HCT116 (cell line): ENCODE measurements at regions not wholly inside any gene's neighbourhood (a gene's known extent, or its start where the extent isn't known, plus 50 kb on each side); places are given as distances from the start of the nearest gene placed in this dataset.

Experiments
- ATAC-seq: fragments of 200-7000 bp; cut with Tn5 transposase; 2 replicates; pipeline ENCODE4 v1.9.1; 2020; ENCODE audit warnings: mild to moderate bottlenecking, moderate library complexity
- BruUV-seq: library from RNA; stranded (reverse); fragments of 400-500 nt; replicated peaks from 2 replicates; lab custom pipeline; 2021; lab: Mats Ljungman, UMichigan
- CTCF ChIA-PET: fragments of 300-600 bp; sonication (Branson Sonifier 250); formaldehyde crosslinking; loops from one replicate; lab custom pipeline; 2021; ENCODE audit warnings: antibody characterized with exemption; lab: Charles Lee
- POLR2A ChIA-PET: fragments of 300-600, 350-600 bp; sonication (Branson Sonifier 250); formaldehyde crosslinking; loops from one replicate; lab custom pipeline; 2021; ENCODE audit warnings: antibody characterized with exemption; lab: Charles Lee
- RAD21 ChIA-PET, 2 experiments: fragments of 300-600 bp; sonication (Branson Sonifier 250); formaldehyde crosslinking; loops; one replicate each; lab custom pipeline; 2023; ENCODE audit warnings: low total read pairs in 2 of 2; ENCODE audit not compliant: uncharacterized antibody in 2 of 2, unreplicated experiment in 2 of 2, low non-redundant PET in 1 of 2; lab: Charles Lee
- DNase-seq: peaks from one replicate; pipeline ENCODE4 v3.0.0-alpha.2; 2010; ENCODE audit warnings: low read depth, low spot score
- H2AFZ ChIP-seq: fragments of 200-600 bp; shearing (Covaris generic), sonication (generic); 2 replicates; pipeline ENCODE4 v1.6.1; 2017; ENCODE audit warnings: low read depth, mixed run types, mixed read lengths, antibody characterized with exemption, low read length; ENCODE audit not compliant: poor library complexity, severe bottlenecking
- H3K27ac ChIP-seq: 2 replicates; pipeline ENCODE4 v1.5.1; 2012; ENCODE audit warnings: low read depth, low read length
- H3K27me3 ChIP-seq: fragments of 200-600 bp; sonication (generic); 2 replicates; pipeline ENCODE4 v1.6.1; 2016; ENCODE audit warnings: mixed run types, low read length, mixed read lengths; ENCODE audit not compliant: insufficient read depth
- H3K36me3 ChIP-seq, 2 experiments: fragments of 200-500 bp in 1 of 2; fragments of 200-600 bp in 1 of 2; sonication (Bioruptor generic) in 1 of 2; sonication (generic) in 1 of 2; 2 replicates each; pipeline versions ENCODE4 v1.5.1 to v1.6.1; 2014 to 2016; ENCODE audit warnings: low read length in 2 of 2, inconsistent platforms in 1 of 2, mixed read lengths in 1 of 2, mixed run types in 1 of 2; ENCODE audit not compliant: insufficient read depth in 2 of 2, control insufficient read depth in 1 of 2
- H3K4me1 ChIP-seq, 2 experiments: fragments of 200-600 bp in 1 of 2; sonication (generic) in 1 of 2; 2 replicates each; pipeline versions ENCODE4 v1.5.1 to v1.6.1; 2012 to 2017; ENCODE audit warnings: low read length in 2 of 2, inconsistent platforms in 1 of 2, mild to moderate bottlenecking in 1 of 2, mixed read lengths in 1 of 2, mixed run types in 1 of 2, moderate library complexity in 1 of 2; ENCODE audit not compliant: insufficient read depth in 2 of 2, control insufficient read depth in 1 of 2
- H3K4me2 ChIP-seq: fragments of 200-600 bp; sonication (generic); 2 replicates; pipeline ENCODE4 v1.6.1; 2017; ENCODE audit warnings: mixed run types, low read length, mixed read lengths
- H3K4me3 ChIP-seq, 2 experiments: fragments of 200-600 bp in 1 of 2; sonication (generic) in 1 of 2; replicated peaks in 1 of 2; 2 replicates each; pipeline ENCODE4 v1.5.1; 2011 to 2016; ENCODE audit warnings: low read length in 2 of 2, control low read depth in 1 of 2, low read depth in 1 of 2, mild to moderate bottlenecking in 1 of 2, mixed read lengths in 1 of 2, mixed run types in 1 of 2
- H3K79me2 ChIP-seq: fragments of 200-600 bp; sonication (generic); 2 replicates; pipeline ENCODE4 v1.6.1; 2017; ENCODE audit warnings: mild to moderate bottlenecking, mixed run types, low read length, moderate library complexity, mixed read lengths; ENCODE audit not compliant: insufficient read depth
- H3K9ac ChIP-seq: fragments of 200-600 bp; sonication (generic); 2 replicates; pipeline ENCODE4 v1.6.1; 2016; ENCODE audit warnings: low read length, mixed read lengths
- H3K9me2 ChIP-seq: fragments of 200-600 bp; sonication (generic), shearing (Covaris generic); 2 replicates; pipeline ENCODE4 v1.6.1; 2017; ENCODE audit warnings: mixed run types, mild to moderate bottlenecking, moderate library complexity; ENCODE audit not compliant: insufficient read depth
- H3K9me3 ChIP-seq, 2 experiments: fragments of 200-500 bp in 1 of 2; fragments of 200-600 bp in 1 of 2; sonication (Bioruptor generic) in 1 of 2; sonication (generic) in 1 of 2; 2 replicates each; pipeline ENCODE4 v1.6.1; 2014 to 2017; ENCODE audit warnings: low read length in 2 of 2, mixed read lengths in 2 of 2, inconsistent platforms in 1 of 2, low read depth in 1 of 2, mild to moderate bottlenecking in 1 of 2, mixed run types in 1 of 2, moderate library complexity in 1 of 2; ENCODE audit not compliant: control insufficient read depth in 1 of 2, insufficient read depth in 1 of 2
- H4K20me1 ChIP-seq: fragments of 200-600 bp; sonication (generic), shearing (Covaris generic); 2 replicates; pipeline ENCODE4 v1.6.1; 2017; ENCODE audit warnings: mixed run types, mild to moderate bottlenecking, moderate library complexity; ENCODE audit not compliant: insufficient read depth
- CBX3 ChIP-seq: IDR thresholded peaks from 2 replicates; pipeline ENCODE4 v1.6.1; 2012; ENCODE audit warnings: low read depth
- ELF1 ChIP-seq: IDR thresholded peaks from 2 replicates; pipeline ENCODE4 v1.6.1; 2012; ENCODE audit warnings: low read depth, borderline replicate concordance
- EZH2phosphoT487 ChIP-seq: fragments of 200-600 bp; IDR thresholded peaks from 2 replicates; pipeline ENCODE4 v1.6.1; 2018; ENCODE audit warnings: antibody characterized with exemption, borderline replicate concordance
- POLR2A ChIP-seq: IDR thresholded peaks from 2 replicates; pipeline ENCODE4 v1.7.0; 2011; ENCODE audit warnings: borderline replicate concordance; ENCODE audit not compliant: insufficient read depth, insufficient read length; ENCODE audit errors: extremely low read depth
- POLR2AphosphoS5 ChIP-seq: IDR thresholded peaks from 2 replicates; pipeline ENCODE4 v1.6.1; 2011; ENCODE audit warnings: mild to moderate bottlenecking, low read depth, low read length, moderate library complexity
- SP1 ChIP-seq: IDR thresholded peaks from 2 replicates; pipeline ENCODE4 v1.6.1; 2012; ENCODE audit warnings: low read depth
- SRF ChIP-seq: IDR thresholded peaks from 2 replicates; pipeline ENCODE4 v1.6.1; 2012; ENCODE audit warnings: low read depth
- YY1 ChIP-seq: IDR thresholded peaks from 2 replicates; pipeline ENCODE4 v1.6.1; 2011; ENCODE audit warnings: low read length, low read depth, moderate library complexity, mild to moderate bottlenecking; ENCODE audit not compliant: insufficient replicate concordance; ENCODE audit errors: extremely low read depth
- ZBTB33 ChIP-seq: IDR thresholded peaks from 2 replicates; pipeline ENCODE4 v1.6.1; 2011; ENCODE audit warnings: mild to moderate bottlenecking, low read length, moderate library complexity; ENCODE audit not compliant: insufficient replicate concordance; ENCODE audit errors: extremely low read depth
- ZNF274 ChIP-seq: fragments of 200-500 bp; sonication (Bioruptor generic); IDR thresholded peaks from 2 replicates; pipeline ENCODE4 v1.6.1; 2014; ENCODE audit warnings: mild to moderate bottlenecking, low read depth, low read length, inconsistent platforms
- intact Hi-C: fragments of 100-400 bp; cut with micrococcal nuclease; formaldehyde crosslinking; loops from 2 replicates; pipeline ENCODE4 v1.10.0; 2022
- TF ChIP-seq, protein P1 (sequence below), 3 experiments: fragments of 200-600 bp in 1 of 3; sonication (generic) in 1 of 3; IDR thresholded peaks in 2 of 3; conservative IDR thresholded peaks in 1 of 3; 2 replicates each; pipeline ENCODE4 v1.5.1; 2012 to 2017; ENCODE audit warnings: low read depth in 2 of 3, low read length in 2 of 3, antibody characterized with exemption in 1 of 3, borderline replicate concordance in 1 of 3, control low read depth in 1 of 3, mild to moderate bottlenecking in 1 of 3, mixed read lengths in 1 of 3, mixed run types in 1 of 3, moderate library complexity in 1 of 3; ENCODE audit not compliant: insufficient read depth in 1 of 3

DNA sequence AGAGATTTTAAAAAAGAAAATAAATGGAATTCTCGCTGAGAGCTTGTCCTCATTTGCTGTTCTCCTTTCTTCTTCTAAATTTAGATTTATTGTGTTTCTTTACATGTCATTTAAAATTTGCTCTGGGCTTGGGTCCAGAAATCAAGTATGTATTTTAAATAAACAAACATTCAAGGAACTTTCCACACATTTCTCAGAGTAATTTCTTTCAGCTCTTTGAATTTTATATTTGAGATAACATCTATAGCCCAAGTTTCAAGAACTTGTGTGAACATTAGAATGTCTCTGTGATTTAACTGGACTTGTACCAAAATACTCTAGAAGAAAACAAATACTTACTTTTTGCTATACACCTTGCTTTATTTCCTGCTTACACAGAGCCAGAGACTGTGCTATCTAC is 192.3 kb downstream of the TMEM200A start:
- ChIA-PET RAD21 (no interaction called here), CTCF (no interaction called here)
- H4K20me1 ChIP-seq, result no peaks in the 10 kb centered on the region
- no TSS peak for BruUV-seq
- intact Hi-C loops, result no loop called here
- H3K27ac ChIP-seq, result no peak overlapping the region
- H3K4me2 ChIP-seq, result no peak overlapping the region
- no peak for TF ChIP-seq POLR2A
- TF ChIP-seq, all 23 proteins: peak for 0
- no peak for ATAC-seq
- Histone ChIP-seq H3K27me3 (no peaks in the 10 kb centered on the region), H3K4me1 (peaks cover 0 to 7% of the 10 kb centered on the region in 2 experiments; a peak in 2 of 4 replicates), H2AFZ (no peak overlapping the region), H3K9me2 (no peaks in the 10 kb centered on the region), H3K9ac (no peak overlapping the region), H3K9me3 (no peaks in the 10 kb centered on the region), H3K4me3 (no peak overlapping the region), H3K79me2 (no peaks in the 10 kb centered on the region), H3K36me3 (no peaks in the 10 kb centered on the region)
- DNase-seq, result no peak
- POLR2A ChIA-PET, result no interaction called here

DNA sequence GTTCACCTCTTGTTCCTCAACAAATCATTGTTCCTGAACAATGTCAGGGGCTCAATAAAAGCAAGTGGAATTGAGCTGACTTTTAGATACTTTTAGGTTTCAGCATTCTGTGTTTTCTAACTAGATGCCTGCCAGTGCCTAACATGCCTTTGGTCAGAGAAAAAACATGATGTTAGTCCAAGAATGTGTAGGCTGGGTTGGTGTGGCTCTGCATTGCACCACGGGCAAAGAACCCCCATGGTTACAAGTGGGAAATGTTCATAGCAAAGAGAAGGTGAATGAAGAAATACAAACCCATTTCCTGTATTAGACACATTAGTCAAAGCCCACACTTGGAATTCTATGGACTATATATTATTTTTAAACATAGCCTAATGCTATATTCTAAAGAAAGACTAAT is 193.3 kb downstream of the TMEM200A start:
- RAD21 ChIA-PET, result no interaction called here
- no peaks in the 10 kb centered on the region for H3K36me3 ChIP-seq
- H3K27ac ChIP-seq, result no peak overlapping the region
- CTCF ChIA-PET, result no interaction called here
- H4K20me1 ChIP-seq, result no peaks in the 10 kb centered on the region
- H3K4me2 ChIP-seq, result no peak overlapping the region
- H3K79me2 ChIP-seq, result no peaks in the 10 kb centered on the region
- H3K9me3 ChIP-seq, result no peaks in the 10 kb centered on the region
- no peak for TF ChIP-seq ZNF274
- no peak for TF ChIP-seq CBX3
- TF ChIP-seq, protein P1, sequence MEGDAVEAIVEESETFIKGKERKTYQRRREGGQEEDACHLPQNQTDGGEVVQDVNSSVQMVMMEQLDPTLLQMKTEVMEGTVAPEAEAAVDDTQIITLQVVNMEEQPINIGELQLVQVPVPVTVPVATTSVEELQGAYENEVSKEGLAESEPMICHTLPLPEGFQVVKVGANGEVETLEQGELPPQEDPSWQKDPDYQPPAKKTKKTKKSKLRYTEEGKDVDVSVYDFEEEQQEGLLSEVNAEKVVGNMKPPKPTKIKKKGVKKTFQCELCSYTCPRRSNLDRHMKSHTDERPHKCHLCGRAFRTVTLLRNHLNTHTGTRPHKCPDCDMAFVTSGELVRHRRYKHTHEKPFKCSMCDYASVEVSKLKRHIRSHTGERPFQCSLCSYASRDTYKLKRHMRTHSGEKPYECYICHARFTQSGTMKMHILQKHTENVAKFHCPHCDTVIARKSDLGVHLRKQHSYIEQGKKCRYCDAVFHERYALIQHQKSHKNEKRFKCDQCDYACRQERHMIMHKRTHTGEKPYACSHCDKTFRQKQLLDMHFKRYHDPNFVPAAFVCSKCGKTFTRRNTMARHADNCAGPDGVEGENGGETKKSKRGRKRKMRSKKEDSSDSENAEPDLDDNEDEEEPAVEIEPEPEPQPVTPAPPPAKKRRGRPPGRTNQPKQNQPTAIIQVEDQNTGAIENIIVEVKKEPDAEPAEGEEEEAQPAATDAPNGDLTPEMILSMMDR (IDR thresholded peaks at IDR 0.05 in 2 of 3, conservative IDR thresholded peaks at IDR 0.05 in 1 of 3; ENCODE audit: borderline replicate concordance in 1 of 3, insufficient read depth in 1 of 3, low read depth in 2 of 3, low read length in 2 of 3), result no peak
- no peak for TF ChIP-seq YY1
- TF ChIP-seq SP1, result no peak
- no peak for TF ChIP-seq POLR2AphosphoS5
- TF ChIP-seq EZH2phosphoT487, result no peak
- no peak for TF ChIP-seq ZBTB33
- TF ChIP-seq ELF1, result no peak
- TF ChIP-seq SRF, result no peak
- no peaks in the 10 kb centered on the region for H3K9me2 ChIP-seq
- H3K27me3 ChIP-seq, result no peaks in the 10 kb centered on the region
- intact Hi-C loops, result no loop called here
- POLR2A ChIA-PET, result no interaction called here
- H3K4me1 ChIP-seq, result peaks cover 0 to 7% of the 10 kb centered on the region in 2 experiments; a peak in 2 of 4 replicates
- no peak overlapping the region for H2AFZ ChIP-seq
- ATAC-seq, result no peak
- no peak overlapping the region for H3K4me3 ChIP-seq
- no peak for DNase-seq
- BruUV-seq, result no TSS peak
- H3K9ac ChIP-seq, result no peak overlapping the region
